ENCODE measurements at regions not wholly inside any gene's neighbourhood (a gene's known extent, or its start where the extent isn't known, plus 50 kb on each side); places are given as distances from the start of the nearest gene placed in this dataset.

- no peak for DNase-seq (ENCODE audit: low spot score)
Measured at GRCh38 chr5:4876804-4877203, 263.3 kb upstream of the ADAMTS16 start.

- no peak for DNase-seq (ENCODE audit: low spot score)
Measured at GRCh38 chr5:4877579-4877978, 262.6 kb upstream of the ADAMTS16 start.

- no peak for DNase-seq (ENCODE audit: low spot score)
Measured at GRCh38 chr5:4879075-4879474, 261.1 kb upstream of the ADAMTS16 start.

- DNase-seq (ENCODE audit: low spot score), result peak; percentile 77
Measured at GRCh38 chr5:4879693-4880303, 260.3 kb upstream of the ADAMTS16 start.

- DNase-seq (ENCODE audit: low spot score), result no peak
Measured at GRCh38 chr5:4880304-4880741, 259.8 kb upstream of the ADAMTS16 start.

GRCh38 chr5:4881366-4882002 lies 258.6 kb upstream of the ADAMTS16 start:
- DNase-seq (ENCODE audit: low spot score), result no peak

- DNase-seq (ENCODE audit: low spot score), result no peak
Measured at GRCh38 chr5:4882186-4882585, 257.9 kb upstream of the ADAMTS16 start.

- DNase-seq (ENCODE audit: low spot score), result no peak
Measured at GRCh38 chr5:4883360-4883759, 256.8 kb upstream of the ADAMTS16 start.

- no peak for DNase-seq (ENCODE audit: low spot score)
Measured at GRCh38 chr5:4893063-4893744, 246.9 kb upstream of the ADAMTS16 start.

GRCh38 chr5:4896328-4896727 lies 243.8 kb upstream of the ADAMTS16 start:
- DNase-seq (ENCODE audit: low spot score), result no peak

- DNase-seq (ENCODE audit: low spot score), result no peak
Measured at GRCh38 chr5:4901305-4901811, 238.8 kb upstream of the ADAMTS16 start.

GRCh38 chr5:4901924-4902323 lies 238.2 kb upstream of the ADAMTS16 start:
- no peak for DNase-seq (ENCODE audit: low spot score)

- no peak for DNase-seq (ENCODE audit: low spot score)
Measured at GRCh38 chr5:4905674-4906520, 234.2 kb upstream of the ADAMTS16 start.

GRCh38 chr5:4906786-4907185 lies 233.3 kb upstream of the ADAMTS16 start:
- DNase-seq (ENCODE audit: low spot score), result no peak

GRCh38 chr5:4907571-4907970 lies 232.6 kb upstream of the ADAMTS16 start:
- no peak for DNase-seq (ENCODE audit: low spot score)

GRCh38 chr5:4909086-4909485 lies 231.0 kb upstream of the ADAMTS16 start:
- DNase-seq (ENCODE audit: low spot score), result no peak

- DNase-seq (ENCODE audit: low spot score), result no peak
Measured at GRCh38 chr5:4911646-4912403, 228.3 kb upstream of the ADAMTS16 start.

GRCh38 chr5:4921929-4922328 lies 218.2 kb upstream of the ADAMTS16 start:
- DNase-seq (ENCODE audit: low spot score), result no peak

GRCh38 chr5:4924577-4924976 lies 215.6 kb upstream of the ADAMTS16 start:
- DNase-seq (ENCODE audit: low spot score), result no peak

- no peak for DNase-seq (ENCODE audit: low spot score)
Measured at GRCh38 chr5:4927097-4927496, 213.0 kb upstream of the ADAMTS16 start.

GRCh38 chr5:4928409-4928808 lies 211.7 kb upstream of the ADAMTS16 start:
- no peak for DNase-seq (ENCODE audit: low spot score)

Measured in H4 (cell line).